Prostate gland (tissue), 2 donors: ENCODE measurements at regions not wholly inside any gene's neighbourhood (a gene's known extent, or its start where the extent isn't known, plus 50 kb on each side); places are given as distances from the start of the nearest gene placed in this dataset.

Experiments
- DNase-seq: peaks from one replicate; pipeline ENCODE4 v3.0.0-alpha.2; 2019; ENCODE audit warnings: low spot score
- H3K27ac ChIP-seq, 2 donors: fragments of 200-600 bp; sonication (generic); 2 replicates each; pipeline ENCODE4 v1.5.1; 2017 to 2019
- H3K27me3 ChIP-seq: fragments of 200-600 bp; sonication (generic); replicated peaks from 2 replicates; pipeline ENCODE4 v1.5.1; 2019; ENCODE audit not compliant: insufficient read depth
- H3K36me3 ChIP-seq, 2 donors: fragments of 200-600 bp; sonication (generic); 1 replicate in 1 of 2; 2 replicates in 1 of 2; pipeline versions ENCODE4 v1.5.1 to v1.8.1; 2017 to 2019
- H3K4me1 ChIP-seq: fragments of 200-600 bp; sonication (generic); replicated peaks from 2 replicates; pipeline ENCODE4 v1.5.1; 2019
- H3K4me3 ChIP-seq, 2 donors: fragments of 200-600 bp; sonication (generic); 2 replicates each; pipeline ENCODE4 v1.5.1; 2017 to 2019
- H3K9me3 ChIP-seq: fragments of 200-600 bp; sonication (generic); 2 replicates; pipeline ENCODE4 v1.5.1; 2017
- POLR2A ChIP-seq: fragments of 450-650 bp; IDR thresholded peaks from one replicate; pipeline ENCODE4 v1.6.1; 2016; ENCODE audit warnings: antibody characterized with exemption, mild to moderate bottlenecking
- POLR2AphosphoS5 ChIP-seq: sonication (generic); formaldehyde crosslinking; IDR thresholded peaks from one replicate; pipeline ENCODE4 v1.6.1; 2017; ENCODE audit warnings: antibody characterized with exemption
- WGBS: methylation state at CpG from one replicate; pipeline ENCODE4 v1.1.5; 2018; 5-methylcytosine and 5-hydroxymethylcytosine counted together
- intact Hi-C: fragments of 100-400 bp; cut with DNase I; formaldehyde crosslinking; loops from one replicate; pipeline ENCODE4 v1.14.2; 2022
- TF ChIP-seq, protein P1 (sequence below), 4 experiments: fragments of 200-600 bp in 2 of 4; fragments of 450-650 bp in 2 of 4; sonication (generic) in 2 of 4; IDR thresholded peaks; 1 replicate in 3 of 4; 2 replicates in 1 of 4; pipeline ENCODE4 v1.5.1; 2016 to 2019; ENCODE audit warnings: antibody characterized with exemption in 4 of 4, mild to moderate bottlenecking in 2 of 4, moderate library complexity in 2 of 4

DNA sequence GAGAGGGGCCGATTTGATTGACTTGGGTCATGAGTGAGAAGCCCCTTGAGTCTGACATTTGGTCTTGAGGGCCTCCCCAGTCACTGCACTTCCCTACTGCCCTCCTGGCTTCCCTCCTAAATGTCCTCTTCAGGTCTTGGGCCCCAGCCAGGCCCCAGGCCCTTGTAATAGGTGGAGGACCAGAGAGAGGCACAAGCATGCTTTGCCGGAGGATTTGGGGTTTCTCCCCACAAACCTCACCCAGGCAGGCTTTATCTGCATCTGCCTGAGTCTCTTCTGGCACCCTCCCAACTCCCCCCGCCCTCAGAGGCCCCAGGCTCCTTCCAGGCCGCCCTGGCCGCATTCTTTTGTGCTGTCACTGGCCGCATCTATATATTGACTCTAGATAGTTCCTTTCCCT lies 270.7 kb downstream of the HAUS1 start:
- DNase-seq: peak; percentile 58
- Histone ChIP-seq H3K4me3 (no peak overlapping the region), H3K27ac (no peak overlapping the region), H3K27me3 (no peaks in the 10 kb centered on the region), H3K36me3 (no peaks in the 10 kb centered on the region), H3K9me3 (no peaks in the 10 kb centered on the region), H3K4me1 (no peaks in the 10 kb centered on the region)
- intact Hi-C loops: no loop called here
- no peak for TF ChIP-seq POLR2AphosphoS5
- TF ChIP-seq, protein P1, sequence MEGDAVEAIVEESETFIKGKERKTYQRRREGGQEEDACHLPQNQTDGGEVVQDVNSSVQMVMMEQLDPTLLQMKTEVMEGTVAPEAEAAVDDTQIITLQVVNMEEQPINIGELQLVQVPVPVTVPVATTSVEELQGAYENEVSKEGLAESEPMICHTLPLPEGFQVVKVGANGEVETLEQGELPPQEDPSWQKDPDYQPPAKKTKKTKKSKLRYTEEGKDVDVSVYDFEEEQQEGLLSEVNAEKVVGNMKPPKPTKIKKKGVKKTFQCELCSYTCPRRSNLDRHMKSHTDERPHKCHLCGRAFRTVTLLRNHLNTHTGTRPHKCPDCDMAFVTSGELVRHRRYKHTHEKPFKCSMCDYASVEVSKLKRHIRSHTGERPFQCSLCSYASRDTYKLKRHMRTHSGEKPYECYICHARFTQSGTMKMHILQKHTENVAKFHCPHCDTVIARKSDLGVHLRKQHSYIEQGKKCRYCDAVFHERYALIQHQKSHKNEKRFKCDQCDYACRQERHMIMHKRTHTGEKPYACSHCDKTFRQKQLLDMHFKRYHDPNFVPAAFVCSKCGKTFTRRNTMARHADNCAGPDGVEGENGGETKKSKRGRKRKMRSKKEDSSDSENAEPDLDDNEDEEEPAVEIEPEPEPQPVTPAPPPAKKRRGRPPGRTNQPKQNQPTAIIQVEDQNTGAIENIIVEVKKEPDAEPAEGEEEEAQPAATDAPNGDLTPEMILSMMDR (IDR thresholded peaks at IDR 0.05): no peak
- WGBS: 49% methylated on average over 6 of the region's 6 CpGs

DNA sequence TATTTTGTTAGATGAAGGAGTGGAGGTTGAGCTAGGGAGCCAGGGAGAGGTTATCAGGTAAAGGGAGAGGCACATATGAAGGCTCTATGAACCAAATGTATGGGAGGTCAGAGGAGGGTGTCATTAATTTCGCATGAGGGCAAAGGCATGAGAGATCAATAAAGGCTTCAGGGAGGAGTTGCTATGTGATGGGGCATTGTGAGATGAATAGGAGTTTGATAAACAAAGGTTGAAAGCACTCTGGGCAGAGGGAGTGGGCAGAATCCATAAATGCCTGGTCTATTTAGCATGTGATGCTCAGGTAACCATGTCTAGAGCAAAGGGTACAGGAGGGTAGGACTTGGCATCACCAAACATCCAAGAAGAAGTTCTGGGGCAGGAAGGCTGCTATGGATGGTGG lies 273.4 kb downstream of the HAUS1 start:
- DNase-seq: no peak
- H3K27ac ChIP-seq: no peak overlapping the region
- no peaks in the 10 kb centered on the region for H3K9me3 ChIP-seq
- no peak overlapping the region for H3K4me3 ChIP-seq
- intact Hi-C loops: no loop called here
- WGBS: 96% methylated on average over 1 of the region's 1 CpG
- TF ChIP-seq, protein P1 (IDR thresholded peaks at IDR 0.05): no peak
- TF ChIP-seq POLR2A (no peak), POLR2AphosphoS5 (no peak)
- no peaks in the 10 kb centered on the region for H3K36me3 ChIP-seq
- no peaks in the 10 kb centered on the region for H3K27me3 ChIP-seq
- no peaks in the 10 kb centered on the region for H3K4me1 ChIP-seq

DNA sequence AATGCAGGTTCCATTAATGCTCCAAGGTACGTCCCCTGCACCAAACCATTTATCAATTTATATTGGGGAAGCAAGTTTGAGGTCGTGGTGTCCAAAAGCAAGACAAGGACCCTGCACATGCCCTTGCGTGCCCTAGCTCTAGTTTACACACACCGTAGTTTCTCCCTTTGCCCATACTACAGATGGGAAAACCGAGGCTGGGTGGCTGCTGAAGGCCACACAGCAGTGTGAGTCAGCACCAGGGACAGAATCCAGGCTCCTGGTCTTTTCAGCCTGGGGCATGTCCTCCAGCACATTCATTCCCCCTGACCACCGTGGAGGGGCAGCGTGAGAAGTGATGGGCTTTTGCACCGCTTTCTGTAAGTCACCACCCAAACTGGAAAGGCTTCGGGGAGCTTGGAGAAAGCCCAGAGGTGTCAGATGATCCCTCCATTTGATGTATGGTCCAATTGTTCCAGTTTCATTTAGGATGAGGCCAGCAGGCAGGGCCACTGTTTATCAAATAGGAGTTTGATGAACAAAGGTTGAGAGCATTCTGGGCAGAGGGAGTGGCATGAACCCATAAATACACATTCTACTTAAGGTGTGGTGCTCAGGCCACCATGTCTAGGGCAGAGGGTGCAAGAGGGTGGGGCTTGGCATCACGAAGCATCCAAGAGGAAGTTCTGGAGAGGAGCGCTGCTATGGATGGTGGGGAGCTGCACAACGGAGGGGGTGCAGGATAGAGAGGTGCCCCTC lies 274.1 kb downstream of the HAUS1 start:
- intact Hi-C loops: no loop called here
- WGBS: 69% methylated on average over 12 of the region's 12 CpGs

DNA sequence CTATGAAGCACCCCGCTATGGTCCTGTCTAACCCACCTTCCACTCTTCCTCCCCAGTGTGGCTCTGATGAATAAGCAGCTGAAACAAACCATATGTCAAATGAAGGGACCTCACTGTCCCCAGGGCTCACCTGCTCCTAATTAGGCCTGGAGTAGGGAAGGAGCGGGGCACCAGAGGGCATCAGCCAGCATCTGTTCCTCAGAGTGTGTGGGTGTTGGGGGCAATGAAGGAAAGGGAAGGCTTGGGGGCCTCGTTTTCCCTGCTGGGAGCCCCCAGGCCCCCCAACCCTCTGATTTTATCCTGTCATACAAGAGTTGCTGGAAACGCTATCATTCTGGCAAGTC lies 274.7 kb downstream of the HAUS1 start:
- Histone ChIP-seq H3K27ac (no peak overlapping the region), H3K4me1 (no peaks in the 10 kb centered on the region), H3K4me3 (no peak overlapping the region), H3K27me3 (no peaks in the 10 kb centered on the region), H3K9me3 (no peaks in the 10 kb centered on the region), H3K36me3 (no peaks in the 10 kb centered on the region)
- WGBS: 84% methylated on average over 4 of the region's 4 CpGs
- no peak for DNase-seq
- TF ChIP-seq, protein P1 (IDR thresholded peaks at IDR 0.05): no peak
- no peak for TF ChIP-seq POLR2A
- TF ChIP-seq POLR2AphosphoS5: no peak
- intact Hi-C loops: no loop called here

More for the DNA sequence above, 274.1 kb downstream of the HAUS1 start:
- H3K27ac ChIP-seq: no peak overlapping the region
- TF ChIP-seq POLR2AphosphoS5 (no peak), POLR2A (no peak)
- TF ChIP-seq, protein P1 (IDR thresholded peaks at IDR 0.05): no peak
- no peaks in the 10 kb centered on the region for H3K9me3 ChIP-seq
- no peaks in the 10 kb centered on the region for H3K4me1 ChIP-seq
- DNase-seq: no peak
- H3K27me3 ChIP-seq: no peaks in the 10 kb centered on the region
- no peak overlapping the region for H3K4me3 ChIP-seq
- no peaks in the 10 kb centered on the region for H3K36me3 ChIP-seq

DNA sequence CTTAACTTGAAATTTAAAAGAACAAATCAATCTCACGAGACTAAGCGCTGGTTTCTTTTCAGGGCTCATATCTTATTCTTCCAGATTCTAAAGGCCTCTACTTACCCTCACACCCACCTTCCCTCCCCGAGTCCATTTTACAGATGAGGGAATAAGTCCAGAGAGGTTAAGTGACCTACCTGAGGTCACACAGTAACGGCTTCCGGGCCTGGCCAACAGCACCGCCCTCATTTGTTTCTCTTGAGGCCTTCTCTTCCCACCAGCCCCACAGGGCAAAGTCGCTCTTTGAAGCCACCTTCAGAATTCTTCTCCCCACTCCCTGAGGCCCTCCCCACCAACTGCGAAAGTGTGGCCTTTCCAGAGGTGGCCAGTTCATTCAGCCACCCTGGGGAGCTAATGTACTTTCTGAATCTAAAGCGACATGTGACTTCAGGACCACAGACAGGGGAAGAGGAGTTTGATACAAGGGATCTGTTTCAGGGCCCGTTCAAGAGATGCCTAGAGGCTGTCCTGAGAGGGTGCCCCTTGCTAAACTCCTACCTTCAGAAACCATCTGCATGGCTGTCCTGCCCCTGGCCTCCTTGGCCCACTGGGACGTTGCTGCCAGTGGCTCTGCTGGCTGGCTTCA lies 275.3 kb downstream of the HAUS1 start:
- TF ChIP-seq, protein P1 (IDR thresholded peaks at IDR 0.05): no peak
- TF ChIP-seq POLR2A (no peak), POLR2AphosphoS5 (no peak)
- no peak for DNase-seq
- WGBS: 82% methylated on average over 11 of the region's 11 CpGs
- Histone ChIP-seq H3K27ac (no peak overlapping the region), H3K36me3 (no peaks in the 10 kb centered on the region), H3K27me3 (no peaks in the 10 kb centered on the region), H3K4me3 (no peak overlapping the region), H3K4me1 (no peaks in the 10 kb centered on the region), H3K9me3 (no peaks in the 10 kb centered on the region)
- intact Hi-C loops: no loop called here
